Inflammatory macrophage treated with lipopolysaccharide for 4 hours (primary cell): ENCODE measurements at regions not wholly inside any gene's neighbourhood (a gene's known extent, or its start where the extent isn't known, plus 50 kb on each side); places are given as distances from the start of the nearest gene placed in this dataset.
"Not testable (repeated sequence)": the region's sequence is repeated elsewhere in the genome, so short reads cannot be mapped to it uniquely, and the experiment has no call there.

Experiments
- DNase-seq: peaks from one replicate; pipeline ENCODE4 v3.0.0-alpha.2; 2020

DNA sequence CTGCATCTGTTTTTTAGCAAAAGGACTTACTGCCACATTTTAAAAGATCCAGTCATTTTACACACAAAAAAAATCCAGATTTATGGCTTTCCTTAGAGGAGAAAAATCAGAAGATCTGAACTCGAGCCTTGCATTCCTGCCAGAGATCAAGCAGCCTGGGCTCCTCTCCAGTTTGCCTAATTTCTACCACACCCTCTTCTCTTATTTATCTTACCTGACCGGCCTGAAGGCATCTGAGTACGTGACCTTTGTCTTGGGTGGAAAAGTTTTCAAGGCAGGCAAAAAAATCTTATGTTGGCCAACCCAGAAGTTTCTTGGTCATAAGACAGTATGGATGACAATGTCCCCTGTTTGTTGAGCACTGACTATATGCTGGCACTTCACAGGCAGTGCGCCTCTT lies 60.3 kb downstream of the CHRD start:
- DNase-seq = no peak

DNA sequence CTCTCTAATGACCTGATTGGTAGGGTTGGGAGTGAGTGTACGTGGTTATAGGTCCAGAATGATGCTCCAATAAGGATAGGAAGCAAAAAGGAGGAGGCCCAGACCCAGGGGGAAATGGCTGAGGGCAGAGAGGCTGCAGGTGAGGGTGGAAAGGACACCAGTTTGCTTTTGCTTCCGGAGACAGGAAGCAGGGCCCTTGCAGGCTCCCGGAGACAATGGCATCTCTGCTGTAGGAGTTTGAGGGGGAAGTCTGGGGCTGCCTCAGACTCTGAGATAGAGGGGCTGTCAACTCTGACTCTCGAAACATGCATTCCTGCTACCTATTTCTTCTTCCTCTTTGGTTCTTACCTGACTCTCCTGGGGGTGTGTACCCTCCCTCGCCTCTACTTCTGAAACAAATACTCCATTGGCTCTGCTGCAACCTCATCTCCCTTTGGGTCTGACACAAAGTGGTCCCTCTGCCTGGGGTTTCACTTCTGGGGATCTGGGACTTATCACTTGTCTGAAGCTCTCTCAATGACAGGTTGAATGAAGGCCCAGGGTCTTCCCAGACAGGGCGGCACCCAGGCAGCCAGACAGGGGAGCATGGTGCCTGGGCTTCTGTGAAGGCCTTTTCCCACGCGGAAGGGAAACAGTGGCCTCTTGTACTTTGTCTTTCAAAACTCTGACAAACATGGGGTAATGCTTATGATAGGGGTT lies 61.5 kb downstream of the CHRD start:
- DNase-seq = no peak

DNA sequence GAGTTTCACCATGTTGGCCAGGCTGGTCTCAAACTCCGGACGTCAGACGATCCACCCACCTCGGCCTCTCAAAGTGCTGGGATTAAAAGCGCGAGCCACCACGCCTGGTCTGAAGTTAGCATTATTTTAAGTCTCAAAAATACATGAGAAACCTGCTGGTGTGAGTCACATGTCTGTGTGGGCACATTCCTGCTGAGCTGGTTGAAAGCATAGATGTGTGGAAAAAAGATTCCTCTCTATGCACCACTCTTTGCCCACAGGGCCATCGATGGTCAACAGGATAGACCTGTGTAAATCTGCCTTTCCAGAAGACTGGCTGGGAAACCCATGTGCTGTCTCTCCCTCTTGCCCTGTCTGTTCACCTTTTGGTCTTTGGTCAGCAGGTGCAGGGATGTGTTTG lies 63.5 kb downstream of the CHRD start:
- no peak for DNase-seq

DNA sequence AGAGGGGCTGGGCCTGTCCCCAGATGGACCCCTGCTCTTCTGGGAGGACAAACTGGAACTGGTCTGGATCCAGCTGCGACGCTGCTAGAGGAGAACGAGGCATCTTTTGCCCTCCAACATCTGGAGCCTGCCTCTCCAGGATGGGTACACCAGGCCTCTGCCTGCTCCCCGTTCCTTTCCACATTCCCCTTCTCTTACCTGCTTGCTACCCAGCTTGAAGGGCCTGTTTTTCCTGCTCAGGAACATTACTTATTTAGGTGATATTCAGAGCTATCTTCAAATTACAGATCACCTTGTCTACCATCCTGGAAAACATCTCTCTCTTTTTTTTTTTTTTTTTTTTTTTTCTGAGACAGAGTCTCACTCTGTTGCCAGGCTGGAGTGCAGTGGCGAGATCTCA lies 64.0 kb downstream of the CHRD start:
- DNase-seq = no peak

DNA sequence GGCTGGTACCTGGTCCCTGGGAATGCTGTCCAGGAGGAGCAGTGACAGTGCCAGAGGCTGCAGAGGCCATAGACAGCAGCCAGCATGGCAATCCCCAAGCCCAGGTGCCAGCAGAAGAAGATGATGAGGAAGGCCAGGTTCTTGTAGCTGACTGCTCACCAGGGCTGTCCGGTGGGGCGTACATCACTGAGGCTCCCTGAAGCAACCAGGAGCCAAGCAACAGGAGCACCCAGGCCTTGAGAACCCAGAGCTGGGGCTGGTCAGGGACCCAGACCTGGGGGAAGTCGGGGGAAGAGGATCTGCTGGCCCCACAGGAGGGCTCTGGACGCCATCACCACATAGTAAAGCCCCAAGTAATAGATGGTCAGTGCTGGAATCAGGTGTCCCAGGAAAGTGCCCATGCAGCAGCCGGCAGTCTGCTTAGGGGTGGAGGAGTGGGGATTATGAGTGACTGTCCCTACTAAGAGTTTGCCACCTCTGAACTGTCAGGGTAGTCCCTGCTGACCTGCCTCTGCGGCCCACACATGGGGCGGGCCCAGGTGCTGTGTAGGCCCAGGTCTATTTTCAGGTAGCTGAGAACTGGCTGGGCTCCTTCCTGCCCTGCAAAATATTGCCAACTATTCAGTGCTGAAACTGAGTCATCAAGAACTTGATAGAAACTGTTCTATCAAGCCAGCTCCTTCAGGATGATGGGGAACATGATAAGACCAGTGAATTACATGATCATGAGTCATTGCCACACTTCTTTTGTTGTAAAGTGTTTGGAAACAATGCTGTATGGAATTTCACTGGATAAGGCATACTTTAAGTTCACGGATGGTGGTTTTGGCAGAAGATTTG lies 68.7 kb downstream of the CHRD start:
- no peak for DNase-seq

DNA sequence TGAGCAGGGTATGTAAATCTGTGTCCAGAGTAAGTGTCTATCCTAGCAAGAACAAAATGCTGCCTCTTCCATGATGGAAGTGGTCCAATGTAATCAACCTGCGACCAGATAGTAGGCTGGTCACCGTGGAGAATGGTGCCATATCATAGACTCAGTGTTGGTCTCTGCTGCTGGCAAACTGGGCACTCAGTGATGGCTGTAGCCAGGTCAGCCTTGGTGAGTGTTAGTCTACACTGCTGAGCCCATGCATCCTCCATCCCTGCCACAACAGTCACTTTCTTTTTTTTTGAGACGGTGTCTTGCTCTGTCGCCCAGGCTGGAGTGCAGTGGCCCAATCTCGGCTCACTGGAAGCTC lies 69.3 kb downstream of the CHRD start:
- no peak for DNase-seq

DNA sequence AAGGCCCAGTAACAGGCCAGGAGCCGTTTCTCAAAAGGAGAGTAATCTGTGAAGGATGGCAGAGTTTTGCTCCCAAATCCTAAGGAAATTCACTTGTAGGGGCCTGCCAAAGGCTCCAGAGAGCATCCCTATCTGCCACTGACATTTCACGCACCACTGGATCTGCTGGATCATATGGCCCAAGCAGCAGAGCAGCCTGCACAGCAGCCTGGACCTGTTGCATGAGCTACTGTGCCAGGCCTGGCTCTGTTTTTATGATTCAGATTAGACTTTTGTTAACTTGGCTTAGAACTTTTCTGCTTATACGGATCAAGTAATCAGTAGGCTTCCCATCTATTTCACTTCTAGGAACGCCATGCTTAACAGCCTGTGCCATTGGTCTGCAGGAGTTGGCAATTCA lies 70.7 kb downstream of the CHRD start:
- no peak for DNase-seq

DNA sequence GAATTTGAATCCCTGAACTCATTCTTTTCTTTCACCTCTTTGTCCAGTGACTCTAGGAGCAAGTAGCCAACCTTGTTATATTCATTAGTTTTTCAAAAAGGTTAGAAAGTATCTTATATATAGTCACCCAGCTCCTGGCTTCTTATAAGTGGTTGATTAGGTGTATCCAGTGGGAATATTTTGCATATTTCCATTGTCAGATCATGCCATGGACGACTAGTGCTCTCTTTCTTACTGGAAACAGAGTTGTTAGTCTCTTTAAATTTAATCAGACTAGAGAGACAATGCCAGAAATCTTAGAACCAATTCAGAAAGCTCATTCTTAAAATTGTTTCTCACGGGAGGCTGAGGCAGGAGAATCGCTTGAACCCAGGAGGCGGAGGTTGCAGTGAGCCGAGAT lies 73.4 kb downstream of the CHRD start:
- no peak for DNase-seq

DNA sequence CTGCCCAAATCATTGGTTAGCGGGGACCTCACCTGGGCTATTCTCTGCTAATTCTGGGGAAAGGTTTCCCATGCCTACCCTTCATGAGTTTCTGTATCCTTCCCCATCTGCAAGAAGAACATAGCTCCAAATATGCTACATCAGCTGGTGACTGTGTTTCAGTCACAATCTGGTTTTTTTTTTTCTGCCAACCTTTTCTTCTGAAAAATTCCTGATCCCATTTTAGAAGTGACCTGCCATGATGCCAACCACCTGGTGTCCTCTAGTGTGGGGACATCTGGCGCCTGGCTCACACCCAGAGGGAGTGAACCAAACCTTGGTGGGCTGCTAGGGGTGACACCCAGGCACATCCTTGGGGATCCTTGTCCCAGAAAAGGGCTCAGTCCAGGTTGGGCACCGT lies 76.1 kb downstream of the CHRD start:
- no peak for DNase-seq

DNA sequence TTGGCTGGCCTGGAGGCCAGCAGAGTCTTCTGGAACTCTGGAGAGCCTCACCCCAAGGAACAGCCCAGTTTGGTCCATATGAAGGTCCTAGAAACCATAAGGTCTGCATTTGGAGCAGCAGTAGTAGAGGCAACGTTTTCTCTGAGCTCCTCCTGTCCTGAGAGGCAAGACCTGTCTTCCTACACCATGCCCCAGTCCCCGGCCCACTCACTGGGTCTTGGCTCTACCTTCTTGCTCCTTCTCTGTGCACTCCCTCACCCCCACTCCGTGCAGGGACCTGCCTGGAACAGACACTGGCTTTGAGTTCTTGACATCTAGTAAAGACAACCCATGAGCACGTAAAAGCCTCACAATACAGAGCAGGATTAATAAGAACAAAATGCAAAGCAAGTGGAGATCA lies 76.6 kb downstream of the CHRD start:
- no peak for DNase-seq

DNA sequence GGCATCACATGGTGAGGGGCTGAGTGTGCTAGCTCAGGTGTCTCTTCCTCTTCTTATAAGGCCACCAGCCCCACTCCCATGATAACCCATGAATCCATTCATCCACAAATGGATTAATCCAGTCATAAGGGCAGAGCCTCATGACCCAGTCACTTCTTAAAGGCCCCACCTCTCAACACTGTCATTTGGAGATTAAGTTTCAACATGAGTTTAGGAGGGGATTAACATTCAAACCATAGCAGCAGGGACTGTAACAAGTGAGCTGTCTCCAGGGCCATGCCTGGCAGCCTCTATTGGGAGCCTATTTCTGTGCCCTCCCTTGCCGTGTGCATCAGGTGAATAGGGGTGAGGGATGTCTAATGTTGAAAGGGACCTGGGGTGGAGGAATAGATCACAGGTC lies 77.5 kb downstream of the CHRD start:
- DNase-seq = no peak

DNA sequence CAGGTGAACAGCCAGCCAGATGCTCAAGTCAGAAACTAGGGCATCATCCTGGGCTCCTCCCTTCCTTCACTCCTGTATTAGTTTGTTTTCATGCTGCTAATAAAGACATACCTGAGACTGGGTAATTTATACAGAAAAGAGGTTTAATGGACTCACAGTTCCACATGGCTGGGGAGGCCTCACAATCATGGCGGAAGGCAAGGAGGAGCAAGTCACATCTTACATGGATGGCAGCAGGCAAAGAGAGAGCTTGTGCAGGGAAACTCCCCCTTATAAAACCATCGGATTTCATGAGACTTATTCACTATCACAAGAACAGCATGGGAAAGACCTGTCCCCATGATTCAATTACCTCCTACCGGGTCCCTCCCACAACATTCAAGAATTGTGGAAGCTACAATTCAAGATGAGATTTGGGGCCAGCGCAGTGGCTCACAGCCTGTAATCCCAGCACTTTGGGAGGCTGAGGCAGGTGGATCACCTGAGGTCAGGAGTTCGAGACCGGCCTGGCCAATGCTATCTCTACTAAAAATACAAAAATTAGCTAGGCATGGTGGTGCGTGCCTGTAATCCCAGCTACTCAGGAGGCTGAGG lies 78.0 kb downstream of the CHRD start:
- DNase-seq = not testable (repeated sequence)

DNA sequence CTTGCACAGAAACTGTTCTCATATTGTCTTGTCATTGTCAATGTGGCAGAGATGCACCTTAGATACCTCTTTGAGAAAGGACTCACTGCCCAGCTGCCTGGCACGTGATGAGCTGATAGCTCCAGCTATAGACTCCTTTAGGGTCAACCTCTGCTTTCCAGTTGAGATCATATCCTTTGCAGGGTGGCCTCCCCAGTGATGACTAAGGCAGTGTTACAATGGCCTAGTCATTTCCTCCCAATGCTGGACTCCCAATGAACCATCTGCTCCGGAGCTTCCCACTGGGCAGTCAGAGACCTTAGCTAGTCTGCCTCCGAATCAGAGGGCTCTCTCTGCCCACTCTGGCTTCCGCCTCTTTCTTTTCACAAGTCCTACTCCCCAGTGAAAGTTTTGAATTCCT lies 79.5 kb downstream of the CHRD start:
- DNase-seq = peak; percentile 81

DNA sequence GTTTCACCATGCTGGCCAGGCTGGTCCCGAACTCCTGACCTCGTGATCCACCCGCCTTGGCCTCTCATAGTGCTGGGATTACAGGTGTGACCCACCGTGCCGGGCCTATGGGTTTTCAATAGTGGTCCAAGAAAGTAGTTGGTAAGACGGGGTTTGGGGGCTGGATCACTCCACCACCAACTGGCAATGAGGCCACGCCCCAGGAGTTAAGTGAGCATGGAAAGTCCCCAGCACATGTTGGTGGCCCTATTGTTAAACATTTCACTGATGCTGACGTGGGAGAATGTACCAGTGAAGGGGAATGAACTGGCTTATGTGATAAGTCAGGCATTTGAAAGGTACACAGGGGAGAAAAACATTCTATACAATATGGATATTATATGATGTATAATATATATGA lies 80.4 kb downstream of the CHRD start:
- DNase-seq = peak; percentile 33

DNA sequence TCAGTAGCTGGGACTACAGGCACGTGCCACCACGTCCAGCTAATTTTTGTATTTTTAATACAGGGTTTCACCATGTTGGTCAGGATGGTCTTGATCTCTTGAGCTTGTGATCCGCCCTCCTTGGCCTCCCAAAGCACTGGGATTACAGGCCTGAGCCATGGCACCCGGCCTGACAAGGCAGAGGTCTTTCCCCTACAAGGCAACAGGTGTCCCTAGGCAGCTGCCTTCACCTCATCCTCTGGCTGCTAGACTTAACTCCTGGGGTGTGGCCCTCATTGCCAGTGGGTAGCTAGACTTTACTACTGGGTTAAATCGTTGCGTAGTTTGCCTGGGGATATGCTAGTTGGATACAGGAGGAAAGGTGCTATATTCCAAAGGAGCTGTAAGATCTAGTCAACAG lies 81.4 kb downstream of the CHRD start:
- no peak for DNase-seq

DNA sequence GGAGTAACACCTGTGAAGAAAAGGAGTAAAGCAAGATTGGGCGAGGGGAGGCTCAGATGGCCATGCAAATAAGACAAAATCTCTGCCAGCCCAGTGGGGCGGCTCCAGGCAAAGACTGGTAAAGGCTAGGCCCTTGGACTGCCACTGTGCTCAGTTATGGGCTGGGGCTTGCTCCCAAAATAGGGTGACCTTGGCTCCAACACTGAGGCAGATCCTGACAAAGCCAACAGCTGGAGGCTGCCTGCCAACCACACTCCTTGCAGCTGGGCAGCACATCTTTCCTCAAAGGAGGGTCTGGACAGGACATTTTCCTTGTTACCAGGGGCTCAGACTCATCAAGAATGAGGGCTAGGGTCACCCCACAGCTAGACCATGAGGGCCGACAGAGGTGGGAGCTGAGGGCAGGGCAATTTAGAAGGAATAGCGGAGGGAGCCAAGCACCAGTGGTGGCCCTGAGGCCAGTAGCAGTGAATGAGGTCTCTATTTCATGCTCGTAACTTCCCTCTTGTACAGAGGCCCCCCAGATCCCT lies 86.1 kb downstream of the CHRD start:
- DNase-seq = no peak

DNA sequence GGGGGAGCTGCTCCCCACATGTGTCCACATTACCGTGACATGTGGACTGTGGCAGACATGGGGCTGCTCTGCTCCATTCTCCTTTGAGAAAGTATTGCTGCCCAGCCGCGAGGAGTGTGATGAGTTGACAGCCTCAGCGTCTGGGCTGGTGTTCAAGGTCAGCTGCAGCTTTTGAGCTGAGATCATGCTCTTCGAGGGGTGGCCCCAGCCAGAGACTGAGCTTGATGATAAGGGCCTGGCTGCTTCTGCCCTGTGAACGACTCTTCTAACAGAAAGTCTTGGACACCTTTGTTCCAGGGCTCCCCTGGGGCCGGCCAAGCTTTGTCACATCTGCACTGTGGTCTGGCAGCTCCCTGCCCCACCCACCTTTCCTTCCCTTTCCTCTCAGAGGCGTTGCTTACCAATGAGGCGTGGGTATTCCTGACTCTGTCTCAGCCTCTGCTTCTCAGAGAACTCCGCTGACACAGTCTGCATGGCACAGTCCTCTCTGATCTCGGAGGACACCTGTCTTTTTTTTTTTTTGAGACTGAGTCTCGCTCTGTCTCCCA lies 86.6 kb downstream of the CHRD start:
- peak; percentile 54 for DNase-seq

DNA sequence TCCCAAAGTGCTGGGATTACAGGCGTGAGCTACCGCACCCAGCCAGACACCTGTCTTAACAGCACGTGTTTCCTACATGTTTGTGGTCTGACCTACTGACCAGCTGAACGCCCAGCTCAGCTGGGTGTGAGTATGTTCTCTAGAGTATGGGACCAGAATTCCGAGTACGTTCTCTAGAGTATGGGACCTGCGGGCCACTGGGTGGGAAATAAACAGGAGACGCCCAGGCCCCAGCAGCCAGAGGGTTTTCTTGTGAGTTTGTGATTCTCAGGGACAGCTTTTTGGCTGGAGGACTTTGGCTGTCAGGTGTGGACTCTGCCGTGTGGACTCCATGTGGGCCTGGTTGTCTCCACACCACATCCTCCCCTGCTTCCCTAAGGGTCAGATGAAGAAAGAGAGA lies 87.3 kb downstream of the CHRD start:
- no peak for DNase-seq

DNA sequence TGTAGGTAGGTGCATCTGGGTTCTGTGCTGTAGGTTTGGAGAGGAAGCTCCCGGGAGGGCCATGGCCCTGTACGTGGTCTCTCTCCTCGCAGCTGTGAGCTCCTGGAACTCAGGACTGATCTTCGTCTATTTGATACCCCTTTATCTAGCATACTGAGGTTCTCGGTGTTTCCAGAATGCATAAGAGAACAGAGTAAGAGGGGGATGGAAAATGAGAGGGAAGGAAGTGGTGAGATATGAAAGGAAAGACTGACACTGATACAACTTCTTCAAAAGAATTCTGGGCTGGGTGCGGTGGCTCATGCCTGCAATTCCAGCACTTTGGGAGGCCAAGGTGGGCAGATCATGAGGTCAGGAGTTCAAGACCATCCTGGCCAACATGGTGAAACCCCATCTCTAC lies 90.7 kb downstream of the CHRD start:
- DNase-seq = no peak

DNA sequence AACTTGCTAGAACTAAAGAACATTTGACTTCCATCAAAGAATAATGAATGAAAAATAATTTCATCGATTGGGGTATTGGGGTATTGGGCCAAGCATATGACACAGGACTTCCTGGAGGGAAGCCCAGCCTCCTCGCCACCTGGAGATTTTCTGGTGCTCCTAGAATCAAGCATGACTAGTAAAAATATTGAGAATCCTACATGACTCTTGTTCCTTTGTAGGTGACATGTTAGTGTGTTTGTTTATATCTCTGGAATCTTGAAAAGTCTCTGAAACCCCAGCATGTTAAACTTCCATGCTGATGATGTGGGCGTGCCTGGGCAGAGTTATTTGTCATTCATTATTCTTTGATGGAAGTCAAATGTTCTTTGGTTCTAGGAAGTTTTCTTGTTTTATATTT lies 90.1 kb upstream of the EPHB3 start:
- DNase-seq = no peak

DNA sequence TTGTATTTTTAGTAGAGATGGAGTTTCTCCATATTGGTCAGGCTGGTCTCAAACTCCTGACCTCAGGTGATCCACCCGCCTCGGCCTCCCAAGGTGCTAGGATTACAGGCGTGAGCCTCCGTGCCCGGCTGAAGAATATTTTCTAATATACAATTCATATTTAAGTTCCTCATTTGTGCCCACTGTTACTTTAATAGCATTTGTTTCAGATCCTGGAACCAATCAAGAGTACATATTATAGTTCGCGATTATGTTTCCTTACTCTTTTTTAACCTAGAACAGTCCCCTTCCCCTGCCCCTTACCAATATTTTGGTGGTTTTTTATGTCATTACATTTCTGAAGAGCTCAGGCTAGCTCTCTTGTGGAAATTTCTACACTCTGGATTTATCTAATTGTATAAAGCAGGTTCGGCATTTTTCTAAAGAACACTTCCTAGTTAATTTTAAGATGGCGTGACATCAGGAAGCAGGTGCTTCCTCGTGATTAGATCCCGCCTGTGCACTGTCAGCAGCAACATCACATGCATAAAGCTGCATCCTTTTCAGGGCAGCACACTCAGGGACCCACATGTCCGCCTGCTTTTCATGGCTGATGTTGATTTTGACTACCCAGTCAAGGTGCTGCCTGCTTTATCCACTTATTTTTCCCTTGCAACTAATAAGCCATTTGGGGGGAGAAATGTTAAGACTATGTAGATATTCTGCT lies 88.7 kb upstream of the EPHB3 start:
- DNase-seq = peak; percentile 49

DNA sequence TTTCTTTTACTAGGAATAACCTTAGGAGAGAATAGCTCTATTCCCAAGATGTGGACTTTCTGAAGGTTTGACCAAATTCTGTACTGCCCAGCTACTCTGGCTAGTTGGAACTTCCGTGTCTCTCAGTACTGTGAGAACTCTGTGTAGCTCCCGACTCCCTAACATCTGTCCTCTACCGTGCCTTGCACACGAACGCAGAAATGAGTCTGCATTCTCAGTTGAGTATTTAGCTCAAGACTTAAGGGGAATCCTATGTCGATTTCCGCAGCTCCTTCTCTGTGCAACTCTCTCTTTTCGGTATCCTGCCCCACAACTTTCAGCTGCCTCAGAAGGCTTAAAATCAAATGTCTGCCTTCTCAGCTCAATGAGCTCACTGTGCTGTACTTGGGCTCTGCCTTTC lies 86.7 kb upstream of the EPHB3 start:
- peak; percentile 60 for DNase-seq

DNA sequence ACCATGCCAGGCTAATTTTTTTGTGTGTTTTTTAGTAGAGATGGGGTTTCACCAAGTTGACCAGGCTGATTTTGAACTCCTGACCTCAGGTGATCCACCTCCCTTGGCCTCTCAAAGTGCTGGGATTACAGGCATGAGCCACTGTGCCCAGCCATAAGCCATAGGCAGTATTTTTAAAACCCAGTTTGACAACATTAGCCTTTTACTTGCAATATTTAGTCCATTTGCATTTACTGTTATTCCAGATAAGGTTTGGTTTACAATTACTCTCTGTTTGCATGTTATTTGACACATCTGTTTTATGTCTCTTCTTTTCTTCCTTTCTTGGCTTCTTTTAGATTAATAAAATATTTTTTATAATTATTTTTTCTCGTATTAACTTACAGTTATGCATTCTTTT lies 83.6 kb upstream of the EPHB3 start:
- no peak for DNase-seq
